Thyroid gland (tissue), 4 donors: ENCODE measurements at regions not wholly inside any gene's neighbourhood (a gene's known extent, or its start where the extent isn't known, plus 50 kb on each side); places are given as distances from the start of the nearest gene placed in this dataset.
A peak's percentile ranks its signal among the peaks of the same experiment; 100 is the strongest.

ENCODE experiments used
- DNase-seq, 2 donors: peaks; one replicate each; pipeline ENCODE4 v3.0.0-alpha.2; 2019
- H3K27ac ChIP-seq, 3 donors: fragments of 200-600 bp; sonication (generic); 1 replicate in 2 of 3; 2 replicates in 1 of 3; pipeline ENCODE4 v1.5.1; 2016 to 2019; ENCODE audit warnings: mild to moderate bottlenecking in 1 of 3, moderate library complexity in 1 of 3
- H3K27me3 ChIP-seq: fragments of 200-600 bp; sonication (generic); one replicate; pipeline ENCODE4 v1.5.1; 2019
- H3K36me3 ChIP-seq, 2 donors: fragments of 200-600 bp; sonication (generic); one replicate each; pipeline ENCODE4 v1.5.1; 2016 to 2019
- H3K4me1 ChIP-seq, 2 donors: fragments of 200-600 bp; sonication (generic); one replicate each; pipeline ENCODE4 v1.5.1; 2017 to 2019
- H3K4me3 ChIP-seq, 3 donors: fragments of 200-600 bp; sonication (generic); replicated peaks in 1 of 3; 1 replicate in 2 of 3; 2 replicates in 1 of 3; pipeline ENCODE4 v1.5.1; 2016; ENCODE audit warnings: mild to moderate bottlenecking in 1 of 3
- H3K9me3 ChIP-seq: fragments of 200-600 bp; sonication (generic); one replicate; pipeline ENCODE4 v1.5.1; 2017
- POLR2A ChIP-seq, 2 donors: fragments of 450-650 bp; IDR thresholded peaks; one replicate each; pipeline ENCODE4 v1.6.1; 2017; ENCODE audit warnings: antibody characterized with exemption in 2 of 2, mild to moderate bottlenecking in 2 of 2, moderate library complexity in 1 of 2
- WGBS, 2 donors: methylation state at CpG; one replicate each; pipeline ENCODE4 v1.1.5; 2017; 5-methylcytosine and 5-hydroxymethylcytosine counted together
- intact Hi-C: fragments of 100-400 bp; cut with DNase I; formaldehyde crosslinking; loops from one replicate; pipeline ENCODE4 v1.15.1; 2023
- TF ChIP-seq, protein P1 (sequence below), 6 experiments: fragments of 200-600 bp in 3 of 6; fragments of 450-650 bp in 3 of 6; sonication (generic) in 3 of 6; IDR thresholded peaks; one replicate each; pipeline ENCODE4 v1.5.1; 2016 to 2019; ENCODE audit warnings: antibody characterized with exemption in 6 of 6, mild to moderate bottlenecking in 2 of 6, inconsistent platforms in 1 of 6, moderate library complexity in 1 of 6

DNA sequence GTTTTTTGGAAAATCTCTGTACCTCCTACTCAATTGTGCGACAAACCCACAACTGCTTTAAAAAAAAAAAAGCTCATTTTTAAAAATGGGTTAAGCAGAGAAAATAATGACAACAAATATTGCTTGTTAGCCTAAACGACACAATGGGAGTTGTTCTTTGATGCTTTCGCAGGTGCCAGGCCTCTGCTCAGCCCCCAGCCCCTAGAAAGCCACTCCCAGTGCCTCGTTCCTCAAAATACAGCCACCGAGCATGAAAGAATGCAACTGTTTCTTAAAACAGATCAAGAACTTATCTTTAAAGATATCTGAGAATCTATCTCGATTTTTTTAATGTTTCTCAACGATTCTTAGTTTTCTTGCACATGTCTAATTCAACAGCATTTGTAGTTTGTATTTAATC lies 85.2 kb upstream of the PFKP start:
- H3K4me3 ChIP-seq = no peak overlapping the region
- H3K4me1 ChIP-seq = peaks cover 0 to 16% of the 10 kb centered on the region in 2 donors
- TF ChIP-seq POLR2A (IDR thresholded peaks at IDR 0.05) = no peak
- TF ChIP-seq, protein P1, sequence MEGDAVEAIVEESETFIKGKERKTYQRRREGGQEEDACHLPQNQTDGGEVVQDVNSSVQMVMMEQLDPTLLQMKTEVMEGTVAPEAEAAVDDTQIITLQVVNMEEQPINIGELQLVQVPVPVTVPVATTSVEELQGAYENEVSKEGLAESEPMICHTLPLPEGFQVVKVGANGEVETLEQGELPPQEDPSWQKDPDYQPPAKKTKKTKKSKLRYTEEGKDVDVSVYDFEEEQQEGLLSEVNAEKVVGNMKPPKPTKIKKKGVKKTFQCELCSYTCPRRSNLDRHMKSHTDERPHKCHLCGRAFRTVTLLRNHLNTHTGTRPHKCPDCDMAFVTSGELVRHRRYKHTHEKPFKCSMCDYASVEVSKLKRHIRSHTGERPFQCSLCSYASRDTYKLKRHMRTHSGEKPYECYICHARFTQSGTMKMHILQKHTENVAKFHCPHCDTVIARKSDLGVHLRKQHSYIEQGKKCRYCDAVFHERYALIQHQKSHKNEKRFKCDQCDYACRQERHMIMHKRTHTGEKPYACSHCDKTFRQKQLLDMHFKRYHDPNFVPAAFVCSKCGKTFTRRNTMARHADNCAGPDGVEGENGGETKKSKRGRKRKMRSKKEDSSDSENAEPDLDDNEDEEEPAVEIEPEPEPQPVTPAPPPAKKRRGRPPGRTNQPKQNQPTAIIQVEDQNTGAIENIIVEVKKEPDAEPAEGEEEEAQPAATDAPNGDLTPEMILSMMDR (IDR thresholded peaks at IDR 0.05) = no peak
- WGBS, 2 donors = 77 to 81% methylated on average over 7 of the region's 7 CpGs
- no peak overlapping the region for H3K27ac ChIP-seq
- intact Hi-C loops = no loop called here
- no peaks in the 10 kb centered on the region for H3K9me3 ChIP-seq
- no peaks in the 10 kb centered on the region for H3K36me3 ChIP-seq
- H3K27me3 ChIP-seq = no peaks in the 10 kb centered on the region
- no peak for DNase-seq

DNA sequence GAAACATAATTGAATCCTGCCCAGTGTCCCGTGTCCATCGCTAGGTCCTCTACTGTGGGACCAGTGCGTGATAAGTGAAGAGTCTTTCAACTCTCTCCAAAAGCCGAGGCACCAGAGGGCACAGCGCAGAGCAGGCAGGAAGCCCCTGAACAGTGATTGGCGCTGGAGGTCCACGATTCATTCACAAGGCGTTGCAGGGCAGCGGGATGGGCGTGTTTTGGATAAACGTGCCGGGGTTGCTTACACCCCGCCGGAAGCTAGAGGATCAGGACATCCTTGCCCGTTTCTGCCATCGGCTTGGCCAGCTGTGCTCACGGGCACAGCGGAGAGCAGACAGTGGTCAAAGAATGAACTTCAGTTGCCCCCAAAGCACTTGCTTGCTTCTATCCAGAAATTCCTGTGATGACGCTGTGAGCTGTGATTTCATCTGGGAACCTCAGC lies 86.0 kb upstream of the PFKP start:
- TF ChIP-seq, protein P1 (IDR thresholded peaks at IDR 0.05) = no peak
- TF ChIP-seq POLR2A (IDR thresholded peaks at IDR 0.05) = no peak
- Histone ChIP-seq H3K9me3 (no peaks in the 10 kb centered on the region), H3K4me3 (no peak overlapping the region), H3K4me1 (peaks cover 0 to 16% of the 10 kb centered on the region in 2 donors), H3K27ac (no peak overlapping the region), H3K36me3 (no peaks in the 10 kb centered on the region), H3K27me3 (no peaks in the 10 kb centered on the region)
- DNase-seq = peak; percentile 57 to 67
- intact Hi-C loops = no loop called here
- 65 to 80% methylated on average over 19 of the region's 19 CpGs for WGBS, 2 donors

DNA sequence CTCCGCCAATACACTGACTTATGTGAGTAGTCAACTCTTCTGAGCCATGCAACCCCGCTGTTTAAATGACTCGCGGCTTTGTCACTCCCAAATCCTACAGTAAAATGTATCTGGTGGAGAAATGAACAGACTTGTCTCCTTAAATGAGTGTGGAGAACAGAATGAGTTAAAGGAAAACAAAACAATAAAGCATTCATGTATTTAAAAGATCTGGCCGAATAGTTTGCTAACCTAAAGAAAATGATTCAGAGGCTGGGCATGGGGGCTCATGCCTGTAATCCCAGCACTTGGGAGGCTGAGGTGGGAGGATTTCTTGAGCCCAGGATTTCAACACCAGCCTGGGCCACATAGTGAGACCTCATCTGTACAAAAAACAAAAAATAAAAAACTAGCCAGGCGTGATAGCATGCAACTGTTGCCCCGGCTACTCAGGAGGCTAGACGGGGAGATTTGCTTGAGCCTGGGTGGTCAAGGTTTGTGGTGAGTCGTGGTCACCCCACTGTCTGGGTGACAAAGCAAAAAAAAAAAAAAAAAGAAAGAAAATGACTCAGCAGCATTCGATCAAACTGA lies 86.5 kb upstream of the PFKP start:
- Histone ChIP-seq H3K36me3 (no peaks in the 10 kb centered on the region), H3K4me1 (peaks cover 0 to 16% of the 10 kb centered on the region in 2 donors), H3K9me3 (no peaks in the 10 kb centered on the region), H3K4me3 (no peak overlapping the region), H3K27me3 (no peaks in the 10 kb centered on the region), H3K27ac (no peak overlapping the region)
- DNase-seq = no peak
- intact Hi-C loops = no loop called here
- 69 to 75% methylated on average over 10 of the region's 10 CpGs for WGBS, 2 donors
- TF ChIP-seq, protein P1 (IDR thresholded peaks at IDR 0.05) = no peak
- no peak for TF ChIP-seq POLR2A (IDR thresholded peaks at IDR 0.05)

DNA sequence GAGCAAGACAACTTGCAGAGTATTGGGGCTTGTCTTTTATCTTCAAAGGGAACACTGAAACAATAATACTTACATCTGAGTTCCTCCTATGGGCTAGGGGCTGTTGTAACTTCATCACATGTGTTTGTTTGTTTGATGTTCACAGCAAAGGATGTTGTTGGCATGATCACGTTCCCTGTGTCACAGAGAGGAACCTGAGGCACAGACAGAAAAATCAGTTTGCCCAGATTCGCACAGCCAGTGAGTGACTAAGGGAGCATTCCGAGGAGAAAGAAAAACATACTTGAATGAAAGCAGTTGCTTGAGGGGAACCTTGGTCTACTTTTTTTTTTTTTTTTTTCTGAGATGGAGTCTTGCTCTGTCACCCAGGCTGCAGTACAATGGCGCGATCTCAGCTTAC lies 87.2 kb upstream of the PFKP start:
- intact Hi-C loops = no loop called here
- TF ChIP-seq POLR2A (IDR thresholded peaks at IDR 0.05) = no peak
- TF ChIP-seq, protein P1 (IDR thresholded peaks at IDR 0.05) = no peak

DNA sequence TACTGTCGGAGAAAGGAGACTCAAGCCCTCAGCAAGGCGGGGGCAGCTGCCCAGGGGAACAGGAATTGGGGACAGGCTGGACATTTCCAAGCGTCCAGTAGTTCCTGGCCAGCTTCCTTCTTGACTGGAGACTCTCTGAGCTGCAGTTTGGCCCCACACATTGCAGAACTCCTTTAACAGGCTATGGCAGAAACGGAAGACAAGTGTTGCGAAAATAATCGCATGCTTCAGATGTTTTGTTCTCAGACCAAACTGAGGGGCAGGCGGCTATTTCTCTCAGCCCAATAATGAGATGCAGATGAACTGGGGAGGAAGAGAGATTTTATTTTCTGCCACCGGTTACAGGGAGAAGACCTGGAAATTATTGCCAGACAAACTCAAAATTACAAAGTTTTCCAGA lies 88.0 kb upstream of the PFKP start:
- Histone ChIP-seq H3K36me3 (no peaks in the 10 kb centered on the region), H3K4me3 (no peak overlapping the region), H3K27ac (peak overlapping the region in 2 of 3 donors; percentile 25 to 68), H3K4me1 (peaks cover 0 to 16% of the 10 kb centered on the region in 2 donors), H3K27me3 (no peaks in the 10 kb centered on the region), H3K9me3 (no peaks in the 10 kb centered on the region)
- TF ChIP-seq, protein P1 (IDR thresholded peaks at IDR 0.05) = no peak
- no peak for TF ChIP-seq POLR2A (IDR thresholded peaks at IDR 0.05)
- peak; percentile 48 to 60 for DNase-seq
- 35 to 43% methylated on average over 8 of the region's 8 CpGs for WGBS, 2 donors
- intact Hi-C loops = loop anchor here (5.0 kb wide), 1 partner anchor 52 kb away; no protein-coding TSS in a partner anchor

More for the DNA sequence above, 87.2 kb upstream of the PFKP start:
- WGBS, 2 donors = 51 to 63% methylated on average over 5 of the region's 5 CpGs
- H3K9me3 ChIP-seq = no peaks in the 10 kb centered on the region
- H3K27ac ChIP-seq = peak overlapping the region in 2 of 3 donors; percentile 25 to 68
- no peaks in the 10 kb centered on the region for H3K27me3 ChIP-seq
- H3K4me3 ChIP-seq = no peak overlapping the region
- H3K4me1 ChIP-seq = peaks cover 0 to 16% of the 10 kb centered on the region in 2 donors
- DNase-seq = peak in 1 of 2 donors; percentile 33
- no peaks in the 10 kb centered on the region for H3K36me3 ChIP-seq
